H1 (cell line): ENCODE measurements at regions not wholly inside any gene's neighbourhood (a gene's known extent, or its start where the extent isn't known, plus 50 kb on each side); places are given as distances from the start of the nearest gene placed in this dataset.

Experiments used
- CTCF ChIA-PET: fragments of 300-600 bp; sonication (Branson Sonifier 250); formaldehyde crosslinking; loops from one replicate; lab custom pipeline; 2021; ENCODE audit not compliant: partially characterized antibody; lab: Charles Lee
- POLR2A ChIA-PET: fragments of 300-600 bp; sonication (Branson Sonifier 250); formaldehyde crosslinking; loops from one replicate; lab custom pipeline; 2021; ENCODE audit warnings: inconsistent platforms; ENCODE audit not compliant: partially characterized antibody; lab: Charles Lee
- DNase-seq, 2 experiments: peaks; one replicate each; pipeline versions ENCODE4 v3.0.0 to v3.0.0-alpha.2; 2010 to 2022; ENCODE audit warnings: low spot score in 2 of 2, low read depth in 1 of 2, mixed read lengths in 1 of 2
- FAIRE-seq: peaks from 2 replicates; lab custom pipeline; 2011; peaks lifted over from hg19 to GRCh38; lab: Jason Lieb, UNC
- H2AFZ ChIP-seq: 2 replicates; pipeline ENCODE4 v1.8.1; 2012; ENCODE audit warnings: low read length, inconsistent platforms
- H2AK5ac ChIP-seq: 2 replicates; pipeline ENCODE4 v1.6.1; 2013; ENCODE audit warnings: low read depth, low read length
- H2BK120ac ChIP-seq: replicated peaks from 2 replicates; pipeline ENCODE3; 2013; ENCODE audit warnings: low read depth, low read length, inconsistent platforms
- H2BK12ac ChIP-seq: 2 replicates; pipeline ENCODE4 v1.6.1; 2013; ENCODE audit warnings: low read depth, low read length
- H2BK15ac ChIP-seq: 2 replicates; pipeline ENCODE4 v1.6.1; 2013; ENCODE audit warnings: low read length
- H2BK20ac ChIP-seq: 2 replicates; pipeline ENCODE4 v1.6.1; 2013; ENCODE audit warnings: low read length
- H2BK5ac ChIP-seq: 2 replicates; pipeline ENCODE4 v1.6.1; 2013; ENCODE audit warnings: low read depth, low read length
- H3K14ac ChIP-seq: 2 replicates; pipeline ENCODE4 v1.6.1; 2013; ENCODE audit warnings: inconsistent platforms; ENCODE audit not compliant: insufficient read length
- H3K18ac ChIP-seq: 2 replicates; pipeline ENCODE4 v1.6.1; 2013; ENCODE audit warnings: low read length; ENCODE audit errors: extremely low read depth
- H3K23ac ChIP-seq: 2 replicates; pipeline ENCODE4 v1.6.1; 2013; ENCODE audit warnings: inconsistent platforms; ENCODE audit not compliant: insufficient read length
- H3K23me2 ChIP-seq: 2 replicates; pipeline ENCODE4 v1.6.1; 2013; ENCODE audit warnings: low read depth, low read length
- H3K27ac ChIP-seq: 2 replicates; pipeline ENCODE4 v1.6.1; 2011; ENCODE audit warnings: low read depth, low read length, inconsistent platforms
- H3K27me3 ChIP-seq, 4 experiments: replicated peaks in 1 of 4; 1 replicate in 1 of 4; 2 replicates in 3 of 4; pipeline versions ENCODE4 v1.6.1 to v1.8.1; 2011 to 2013; ENCODE audit warnings: low read length in 3 of 4, mild to moderate bottlenecking in 3 of 4, inconsistent platforms in 2 of 4, mixed read lengths in 2 of 4, moderate library complexity in 1 of 4; ENCODE audit not compliant: control insufficient read depth in 3 of 4, insufficient read depth in 3 of 4; ENCODE audit errors: extremely low read depth in 1 of 4
- H3K36me3 ChIP-seq, 4 experiments: 2 replicates each; pipeline versions ENCODE4 v1.6.1 to v1.8.1; 2011 to 2013; ENCODE audit warnings: mild to moderate bottlenecking in 4 of 4, low read length in 3 of 4, moderate library complexity in 2 of 4, control low read depth in 1 of 4, inconsistent platforms in 1 of 4; ENCODE audit not compliant: insufficient read depth in 4 of 4, control insufficient read depth in 2 of 4
- H3K4ac ChIP-seq: replicated peaks from 2 replicates; pipeline ENCODE3; 2013; ENCODE audit warnings: low read length, low read depth, mixed read lengths, inconsistent platforms; ENCODE audit not compliant: insufficient read length
- H3K4me1 ChIP-seq, 4 experiments: replicated peaks in 1 of 4; 1 replicate in 1 of 4; 2 replicates in 3 of 4; pipeline versions ENCODE4 v1.6.1 to v1.8.1; 2011 to 2013; ENCODE audit warnings: low read length in 3 of 4, inconsistent platforms in 2 of 4, mixed read lengths in 1 of 4; ENCODE audit not compliant: insufficient read depth in 4 of 4, control insufficient read depth in 3 of 4
- H3K4me2 ChIP-seq, 2 experiments: 2 replicates each; pipeline versions ENCODE4 v1.6.1 to v1.8.1; 2011 to 2013; ENCODE audit warnings: low read depth in 2 of 2, low read length in 2 of 2, control low read depth in 1 of 2, inconsistent platforms in 1 of 2, mild to moderate bottlenecking in 1 of 2; ENCODE audit not compliant: insufficient read depth in 1 of 2
- H3K4me3 ChIP-seq, 4 experiments: fragments of 200-600, 300-600 bp in 1 of 4; sonication (generic), shearing (Covaris generic), sonication (Bioruptor Twin) in 1 of 4; 2 replicates each; pipeline versions ENCODE4 v1.5.1 to v1.8.1; 2011 to 2016; ENCODE audit warnings: low read length in 4 of 4, low read depth in 3 of 4, control low read depth in 2 of 4, inconsistent platforms in 2 of 4, mild to moderate bottlenecking in 2 of 4, mixed read lengths in 1 of 4, moderate library complexity in 1 of 4; ENCODE audit not compliant: insufficient read depth in 2 of 4; ENCODE audit errors: extremely low read depth in 1 of 4
- H3K56ac ChIP-seq: replicated peaks from 2 replicates; pipeline ENCODE3; 2013; ENCODE audit warnings: low read depth, mild to moderate bottlenecking, mixed read lengths, low read length, inconsistent platforms; ENCODE audit not compliant: insufficient read length
- H3K79me1 ChIP-seq: 2 replicates; pipeline ENCODE4 v1.6.1; 2013; ENCODE audit warnings: low read depth, low read length, control low read depth
- H3K79me2 ChIP-seq, 2 experiments: 2 replicates each; pipeline versions ENCODE4 v1.6.1 to v1.8.1; 2012 to 2013; ENCODE audit warnings: low read length in 2 of 2, mild to moderate bottlenecking in 2 of 2, inconsistent platforms in 1 of 2; ENCODE audit not compliant: insufficient read depth in 2 of 2, control insufficient read depth in 1 of 2
- H3K9ac ChIP-seq, 4 experiments: replicated peaks in 1 of 4; 1 replicate in 1 of 4; 2 replicates in 3 of 4; pipeline versions ENCODE4 v1.6.1 to v1.8.1; 2011 to 2013; ENCODE audit warnings: low read depth in 3 of 4, low read length in 3 of 4, control low read depth in 2 of 4, mild to moderate bottlenecking in 2 of 4, moderate library complexity in 2 of 4, inconsistent platforms in 1 of 4; ENCODE audit errors: extremely low read depth in 1 of 4
- H3K9me3 ChIP-seq, 2 experiments: 2 replicates each; pipeline versions ENCODE4 v1.6.1 to v1.8.1; 2012 to 2013; ENCODE audit warnings: mild to moderate bottlenecking in 2 of 2, moderate library complexity in 2 of 2, control low read depth in 1 of 2, inconsistent platforms in 1 of 2, low read depth in 1 of 2, low read length in 1 of 2, mixed read lengths in 1 of 2; ENCODE audit not compliant: insufficient read depth in 2 of 2
- H4K20me1 ChIP-seq, 2 experiments: replicated peaks in 1 of 2; 2 replicates each; pipeline versions ENCODE3 to v1.8.1; 2011 to 2013; ENCODE audit warnings: inconsistent platforms in 2 of 2, low read length in 2 of 2, mild to moderate bottlenecking in 1 of 2; ENCODE audit not compliant: insufficient read depth in 2 of 2, control insufficient read depth in 1 of 2
- H4K5ac ChIP-seq: 2 replicates; pipeline ENCODE4 v1.6.1; 2013; ENCODE audit warnings: low read length, low read depth, mixed read lengths, inconsistent platforms; ENCODE audit not compliant: insufficient read length
- H4K8ac ChIP-seq: 2 replicates; pipeline ENCODE4 v1.8.0; 2013; ENCODE audit warnings: mild to moderate bottlenecking, moderate library complexity, low read length, inconsistent platforms; ENCODE audit not compliant: insufficient read depth; ENCODE audit errors: extremely low read depth
- H4K91ac ChIP-seq: replicated peaks from 2 replicates; pipeline ENCODE3; 2013; ENCODE audit warnings: low read length, mixed read lengths, inconsistent platforms; ENCODE audit not compliant: insufficient read length
- BCL11A ChIP-seq, 2 experiments: IDR thresholded peaks; one replicate each; pipeline ENCODE4 v1.6.1; 2011; ENCODE audit warnings: low read depth in 2 of 2, low read length in 2 of 2, mild to moderate bottlenecking in 2 of 2
- CEBPB ChIP-seq: IDR thresholded peaks from 2 replicates; pipeline ENCODE4 v1.6.1; 2012; ENCODE audit warnings: low read depth, low read length
- CHD1 ChIP-seq: IDR thresholded peaks from 2 replicates; pipeline ENCODE4 v1.6.1; 2012; ENCODE audit warnings: low read depth, low read length, improper control_type of control experiment
- CREB1 ChIP-seq: IDR thresholded peaks from 2 replicates; pipeline ENCODE4 v1.6.1; 2012; ENCODE audit warnings: inconsistent platforms
- GTF2F1 ChIP-seq: IDR thresholded peaks from 2 replicates; pipeline ENCODE4 v1.6.1; 2012; ENCODE audit warnings: low read depth, low read length, improper control_type of control experiment, borderline replicate concordance
- HDAC2 ChIP-seq, 2 experiments: fragments of 300-600 bp in 1 of 2; sonication (generic) in 1 of 2; IDR thresholded peaks; 2 replicates each; pipeline ENCODE4 v1.6.1; 2011 to 2012; ENCODE audit warnings: low read depth in 2 of 2, low read length in 2 of 2, mild to moderate bottlenecking in 2 of 2, moderate library complexity in 2 of 2, borderline replicate concordance in 1 of 2, inconsistent platforms in 1 of 2
- JUND ChIP-seq: IDR thresholded peaks from 2 replicates; pipeline ENCODE4 v1.6.1; 2011; ENCODE audit warnings: mild to moderate bottlenecking, improper control_type of control experiment, low read length
- KDM1A ChIP-seq: fragments of 200-600, 300-600 bp; sonication (generic); IDR thresholded peaks from 2 replicates; pipeline ENCODE4 v1.7.1; 2016; ENCODE audit warnings: mild to moderate bottlenecking, low read length, borderline replicate concordance
- RXRA ChIP-seq: IDR thresholded peaks from 2 replicates; pipeline ENCODE4 v1.6.1; 2011; ENCODE audit warnings: low read depth, mild to moderate bottlenecking, low read length, moderate library complexity; ENCODE audit not compliant: insufficient read depth
- SUZ12 ChIP-seq: fragments of 200-600 bp; sonication (generic); IDR thresholded peaks from 2 replicates; pipeline ENCODE4 v1.6.1; 2012; ENCODE audit warnings: mild to moderate bottlenecking, inconsistent platforms, low read length, moderate library complexity, mixed read lengths
- WGBS, 2 experiments: shearing (Covaris generic) in 1 of 2; methylation state at CpG; one replicate each; pipeline versions ENCODE4 v1.1.6 to v1.1.7; 2013 to 2015; ENCODE audit warnings: low lambda C conversion rate in 2 of 2, mixed read lengths in 2 of 2, inconsistent platforms in 1 of 2, low coverage in 1 of 2, missing lambda C conversion rate in 1 of 2; ENCODE audit not compliant: insufficient replicate concordance in 2 of 2, insufficient coverage in 1 of 2, insufficient read length in 1 of 2; ENCODE audit errors: extremely low coverage in 1 of 2, missing lambda C conversion rate in 1 of 2; 5-methylcytosine and 5-hydroxymethylcytosine counted together

DNA sequence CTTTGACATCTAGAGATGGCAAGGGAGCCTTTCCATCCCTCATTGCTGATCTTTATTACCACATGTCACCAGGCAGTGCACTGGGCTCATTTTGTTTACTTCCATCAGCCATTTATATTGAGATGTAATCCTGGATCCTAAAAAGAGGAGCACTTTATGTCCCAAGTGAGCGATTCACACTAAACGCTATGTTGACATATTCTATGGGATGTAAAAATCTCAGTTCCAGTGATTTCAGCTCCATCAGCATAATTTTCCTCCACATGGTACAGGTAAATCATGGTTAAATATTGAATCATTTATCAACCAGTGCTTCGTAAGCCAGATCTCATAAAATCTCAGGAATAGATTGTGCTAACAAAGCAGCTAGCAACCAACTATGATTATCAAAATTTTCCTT, 634.8 kb upstream of the PLXNA2 start:
- H2BK15ac ChIP-seq = no peak overlapping the region
- H2AFZ ChIP-seq = no peak overlapping the region
- H3K27me3 ChIP-seq = no peaks in the 10 kb centered on the region
- no peak overlapping the region for H3K4ac ChIP-seq
- H3K4me3 ChIP-seq = no peak overlapping the region
- no peak overlapping the region for H3K23ac ChIP-seq
- H2BK120ac ChIP-seq = no peak overlapping the region
- H3K79me1 ChIP-seq = no peaks in the 10 kb centered on the region
- H3K79me2 ChIP-seq = no peaks in the 10 kb centered on the region
- ChIA-PET POLR2A (no interaction called here), CTCF (interaction anchor here (1.4 kb wide), 1 partner anchor 329 kb away, joined by 4 read pairs; no protein-coding TSS in a partner anchor)
- H3K18ac ChIP-seq = no peak overlapping the region
- no peak overlapping the region for H3K27ac ChIP-seq
- no peak overlapping the region for H3K4me2 ChIP-seq
- no peaks in the 10 kb centered on the region for H3K23me2 ChIP-seq
- no peak for FAIRE-seq
- no peaks in the 10 kb centered on the region for H3K36me3 ChIP-seq
- no peak overlapping the region for H2BK12ac ChIP-seq
- no peak overlapping the region for H4K5ac ChIP-seq
- TF ChIP-seq HDAC2 (IDR thresholded peaks at IDR 0.05; ENCODE audit: borderline replicate concordance in 1 of 2, low read depth in 2 of 2, low read length in 2 of 2) = no peak
- TF ChIP-seq CHD1 = no peak
- no peak for TF ChIP-seq BCL11A (IDR thresholded peaks at IDR 0.05; ENCODE audit: low read depth in 2 of 2, low read length in 2 of 2)
- TF ChIP-seq CEBPB = no peak
- TF ChIP-seq KDM1A = no peak
- no peak for TF ChIP-seq GTF2F1
- TF ChIP-seq SUZ12 = no peak
- no peak for TF ChIP-seq RXRA
- TF ChIP-seq CREB1 = no peak
- no peak for TF ChIP-seq JUND
- TF ChIP-seq, all 59 proteins: peak for 0
- Histone ChIP-seq H2BK5ac (no peak overlapping the region), H3K14ac (no peak overlapping the region), H3K9ac (no peak overlapping the region), H4K20me1 (no peaks in the 10 kb centered on the region), H4K91ac (no peak overlapping the region), H2AK5ac (no peak overlapping the region), H3K56ac (no peak overlapping the region), H2BK20ac (no peak overlapping the region), H3K9me3 (no peaks in the 10 kb centered on the region), H3K4me1 (no peaks in the 10 kb centered on the region), H4K8ac (no peak overlapping the region)
- no peak for DNase-seq
- 86% methylated on average over 3 of the region's 3 CpGs; no CpG with 5 or more reads in 1 of the 2 experiments for WGBS, 2 experiments
